IMR-90 (cell line): ENCODE measurements at regions not wholly inside any gene's neighbourhood (a gene's known extent, or its start where the extent isn't known, plus 50 kb on each side); places are given as distances from the start of the nearest gene placed in this dataset.

ENCODE experiments used
- ATAC-seq: fragments of 200-7000 bp; cut with Tn5 transposase; 2 replicates; pipeline ENCODE4 v1.9.1; 2020; ENCODE audit warnings: low read depth, mild to moderate bottlenecking, moderate library complexity
- BruUV-seq: library from RNA; stranded (reverse); fragments of 400-500 nt; replicated peaks from 2 replicates; lab custom pipeline; 2021; lab: Mats Ljungman, UMichigan
- CTCF ChIA-PET: fragments of 300-600 bp; formaldehyde crosslinking; extraction: SDS; loops from one replicate; lab custom pipeline; 2021; ENCODE audit warnings: antibody characterized with exemption; lab: Yijun Ruan, JAX
- POLR2A ChIA-PET: fragments of 300-600 bp; sonication (Branson Sonifier 250); formaldehyde crosslinking; loops from one replicate; lab custom pipeline; 2022; ENCODE audit warnings: antibody characterized with exemption; ENCODE audit not compliant: unreplicated experiment; lab: Charles Lee
- DNase-seq: peaks from one replicate; pipeline ENCODE4 v3.0.0; 2013
- H2AFZ ChIP-seq: replicated peaks from 2 replicates; pipeline ENCODE3; 2013; ENCODE audit warnings: low read length, mild to moderate bottlenecking; ENCODE audit not compliant: poor library complexity
- H2AK5ac ChIP-seq: 2 replicates; pipeline ENCODE4 v1.6.1; 2013; ENCODE audit warnings: low read depth, low read length, inconsistent platforms
- H2AK9ac ChIP-seq: replicated peaks from 2 replicates; pipeline ENCODE3; 2013; ENCODE audit warnings: mild to moderate bottlenecking, low read depth, low read length, moderate library complexity; ENCODE audit not compliant: poor library complexity
- H2BK120ac ChIP-seq: 2 replicates; pipeline ENCODE4 v1.6.1; 2013; ENCODE audit warnings: low read depth, low read length, inconsistent platforms
- H2BK15ac ChIP-seq: 3 replicates; pipeline ENCODE4 v1.6.1; 2013; ENCODE audit warnings: low read depth, low read length, inconsistent platforms
- H2BK20ac ChIP-seq: 2 replicates; pipeline ENCODE4 v1.6.1; 2013; ENCODE audit warnings: low read depth, mild to moderate bottlenecking, inconsistent platforms, low read length, moderate library complexity
- H2BK5ac ChIP-seq: 2 replicates; pipeline ENCODE4 v1.6.1; 2013; ENCODE audit warnings: mild to moderate bottlenecking, low read depth, low read length, inconsistent platforms; ENCODE audit not compliant: poor library complexity, severe bottlenecking
- H3K14ac ChIP-seq: replicated peaks from 2 replicates; pipeline ENCODE4 v1.6.1; 2013; ENCODE audit warnings: low read depth, low read length, inconsistent platforms
- H3K18ac ChIP-seq: 2 replicates; pipeline ENCODE4 v1.6.1; 2013; ENCODE audit warnings: low read depth, low read length, control low read depth
- H3K23ac ChIP-seq: 2 replicates; pipeline ENCODE4 v1.6.1; 2013; ENCODE audit warnings: low read depth, low read length, inconsistent platforms
- H3K27ac ChIP-seq: 2 replicates; pipeline ENCODE4 v1.5.1; 2013; ENCODE audit warnings: mild to moderate bottlenecking, control low read depth, low read length; ENCODE audit not compliant: insufficient read depth
- H3K27me3 ChIP-seq: 2 replicates; pipeline ENCODE4 v1.6.1; 2013; ENCODE audit warnings: low read length; ENCODE audit not compliant: control insufficient read depth, insufficient read depth
- H3K36me3 ChIP-seq: 2 replicates; pipeline ENCODE4 v1.6.1; 2013; ENCODE audit warnings: low read length, mixed read lengths; ENCODE audit not compliant: control insufficient read depth, insufficient read depth
- H3K4ac ChIP-seq: 2 replicates; pipeline ENCODE4 v1.6.1; 2013; ENCODE audit warnings: low read depth, low read length, inconsistent platforms
- H3K4me1 ChIP-seq: 2 replicates; pipeline ENCODE4 v1.6.1; 2013; ENCODE audit warnings: low read length, mixed read lengths; ENCODE audit not compliant: control insufficient read depth, insufficient read depth
- H3K4me2 ChIP-seq: 2 replicates; pipeline ENCODE4 v1.6.1; 2013; ENCODE audit warnings: low read depth, mild to moderate bottlenecking, control low read depth, low read length, moderate library complexity
- H3K4me3 ChIP-seq: 2 replicates; pipeline ENCODE4 v1.5.1; 2013; ENCODE audit warnings: low read depth, mild to moderate bottlenecking, control low read depth, low read length, moderate library complexity; ENCODE audit not compliant: insufficient read depth
- H3K56ac ChIP-seq: 2 replicates; pipeline ENCODE4 v1.6.1; 2013; ENCODE audit warnings: low read length, inconsistent platforms; ENCODE audit not compliant: insufficient read depth; ENCODE audit errors: extremely low read depth
- H3K79me1 ChIP-seq, 2 experiments: 2 replicates each; pipeline ENCODE4 v1.6.1; 2013; ENCODE audit warnings: low read length in 2 of 2, inconsistent platforms in 1 of 2, low read depth in 1 of 2
- H3K9ac ChIP-seq: 2 replicates; pipeline ENCODE4 v1.6.1; 2013; ENCODE audit warnings: low read depth, low read length, control low read depth
- H3K9me1 ChIP-seq: 2 replicates; pipeline ENCODE4 v1.6.1; 2013; ENCODE audit warnings: low read length, inconsistent platforms; ENCODE audit not compliant: insufficient read depth
- H3K9me3 ChIP-seq: 2 replicates; pipeline ENCODE4 v1.6.1; 2013; ENCODE audit warnings: low read length; ENCODE audit not compliant: control insufficient read depth, insufficient read depth
- H4K20me1 ChIP-seq: 2 replicates; pipeline ENCODE4 v1.6.1; 2013; ENCODE audit warnings: low read length, inconsistent platforms; ENCODE audit not compliant: insufficient read depth
- H4K5ac ChIP-seq: 2 replicates; pipeline ENCODE4 v1.6.1; 2013; ENCODE audit warnings: mild to moderate bottlenecking, low read depth, low read length, control low read depth
- H4K8ac ChIP-seq, 2 experiments: 2 replicates each; pipeline ENCODE4 v1.6.1; 2013; ENCODE audit warnings: low read depth in 2 of 2, low read length in 2 of 2, control low read depth in 1 of 2, inconsistent platforms in 1 of 2
- H4K91ac ChIP-seq: 2 replicates; pipeline ENCODE4 v1.6.1; 2013; ENCODE audit warnings: low read depth, low read length, inconsistent platforms; ENCODE audit not compliant: insufficient read depth
- BHLHE40 ChIP-seq: fragments of 150-350 bp; IDR thresholded peaks from 2 replicates; pipeline ENCODE4 v1.6.1; 2016; ENCODE audit warnings: mild to moderate bottlenecking, low read depth, low read length
- CHD1 ChIP-seq: IDR thresholded peaks from 2 replicates; pipeline ENCODE4 v1.6.1; 2012; ENCODE audit warnings: low read depth, low read length, improper control_type of control experiment
- CTCF ChIP-seq: conservative IDR thresholded peaks from 2 replicates; pipeline ENCODE4 v1.5.1; 2012; ENCODE audit warnings: mild to moderate bottlenecking, low read depth, low read length, improper control_type of control experiment
- ELK1 ChIP-seq: fragments of 150-350 bp; IDR thresholded peaks from 2 replicates; pipeline ENCODE4 v1.6.1; 2016; ENCODE audit warnings: low read depth, mild to moderate bottlenecking, low read length, moderate library complexity, borderline replicate concordance
- MAFK ChIP-seq: IDR thresholded peaks from 2 replicates; pipeline ENCODE4 v1.6.1; 2012; ENCODE audit warnings: low read depth, low read length, improper control_type of control experiment
- NFE2L2 ChIP-seq: fragments of 150-350 bp; IDR thresholded peaks from 2 replicates; pipeline ENCODE4 v1.6.1; 2016; ENCODE audit warnings: low read depth, mild to moderate bottlenecking, low read length
- POLR2A ChIP-seq: IDR thresholded peaks from 2 replicates; pipeline ENCODE4 v1.6.1; 2012; ENCODE audit warnings: mild to moderate bottlenecking, low read depth, low read length
- RCOR1 ChIP-seq: IDR thresholded peaks from 2 replicates; pipeline ENCODE4 v1.6.1; 2012; ENCODE audit warnings: mild to moderate bottlenecking, low read length, improper control_type of control experiment; ENCODE audit not compliant: insufficient replicate concordance
- RFX5 ChIP-seq: IDR thresholded peaks from 2 replicates; pipeline ENCODE4 v1.8.0; 2012; ENCODE audit warnings: low read depth, mild to moderate bottlenecking, low read length, moderate library complexity
- WGBS, 2 experiments: methylation state at CpG; one replicate each; pipeline versions ENCODE4 v1.1.5 to v1.1.7; 2013; ENCODE audit warnings: missing lambda C conversion rate in 2 of 2; ENCODE audit not compliant: insufficient read length in 1 of 2; ENCODE audit errors: extremely low coverage in 2 of 2; 5-methylcytosine and 5-hydroxymethylcytosine counted together
- dilution Hi-C: fragments of 300-500 bp; cut with HindIII; formaldehyde crosslinking; loops from one replicate; pipeline ENCODE4 v1.14.3; 2018; ENCODE audit warnings: low sequenced_read_pairs; ENCODE audit not compliant: unreplicated experiment
- in situ Hi-C: fragments of 300-500 bp; cut with MboI; formaldehyde crosslinking; loops from 3 replicates; pipeline ENCODE4 v1.14.3; 2019; ENCODE audit warnings: low sequenced_read_pairs, inconsistent platforms, mixed read lengths
- intact Hi-C: fragments of 100-400 bp; cut with micrococcal nuclease; formaldehyde crosslinking; loops from 2 replicates; pipeline ENCODE4 v1.10.0; 2022
- TF ChIP-seq, protein P1 (sequence below): fragments of 150-350 bp; IDR thresholded peaks from 2 replicates; pipeline ENCODE4 v1.6.1; 2017; ENCODE audit warnings: mild to moderate bottlenecking, antibody characterized with exemption, low read length, low read depth

DNA sequence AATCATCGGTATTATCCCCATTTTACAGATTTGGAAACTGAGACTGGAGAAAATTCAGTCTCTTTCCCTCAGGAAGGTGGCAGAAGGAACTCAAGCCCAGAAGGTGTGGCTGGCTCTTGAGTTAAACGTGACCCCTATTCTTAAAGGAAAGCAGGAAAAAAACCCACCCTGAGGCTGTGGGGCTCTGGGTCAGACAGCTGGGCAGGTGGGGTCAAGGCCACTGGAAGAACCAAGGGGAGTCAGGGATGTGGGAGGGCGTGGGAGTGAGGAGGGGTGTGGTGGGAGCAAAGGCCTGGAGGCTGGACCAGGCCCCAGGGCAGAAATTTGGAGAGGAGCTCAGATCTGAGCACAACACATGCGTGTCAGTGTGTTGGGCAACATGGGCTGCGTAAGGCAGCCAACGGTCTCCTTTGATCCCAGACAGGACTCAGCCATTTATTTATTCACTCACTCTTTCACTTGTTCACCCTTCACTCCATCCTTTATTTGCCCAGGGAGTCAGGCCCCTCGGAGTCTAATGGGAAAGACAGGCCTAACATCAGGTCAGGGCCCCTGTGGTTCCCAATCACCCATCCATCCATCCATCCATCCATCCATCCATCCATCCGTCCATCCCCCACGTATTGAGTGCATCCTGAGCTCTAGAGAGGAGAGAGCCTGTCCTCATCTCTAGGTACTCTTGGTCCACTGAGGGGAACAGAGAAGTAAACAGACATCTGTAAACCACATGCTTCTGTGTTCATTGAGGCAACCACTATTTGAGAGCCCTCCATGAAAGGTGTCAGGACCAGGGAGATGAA, 165.0 kb downstream of the VEGFA start (continued):
- TF ChIP-seq MAFK, result no peak
- no peak for TF ChIP-seq POLR2A

GRCh38 chr6:43934183-43934802, 164.3 kb downstream of the VEGFA start:
- H2AK9ac ChIP-seq, result no peak overlapping the region
- H3K4me2 ChIP-seq, result no peak overlapping the region
- peak overlapping the region; percentile 84; the same call in 1 of the 2 replicates for H3K14ac ChIP-seq
- peak overlapping the region; percentile 55 for H3K23ac ChIP-seq
- ChIA-PET POLR2A (no interaction called here), CTCF (interaction anchor here (0.8 kb wide), 1 partner anchor 11 kb away, joined by 3 read pairs; no protein-coding TSS in a partner anchor)
- H3K56ac ChIP-seq, result peak overlapping the region; percentile 54; the same call in 1 of the 2 replicates
- no peak for TF ChIP-seq RFX5
- TF ChIP-seq, protein P1, sequence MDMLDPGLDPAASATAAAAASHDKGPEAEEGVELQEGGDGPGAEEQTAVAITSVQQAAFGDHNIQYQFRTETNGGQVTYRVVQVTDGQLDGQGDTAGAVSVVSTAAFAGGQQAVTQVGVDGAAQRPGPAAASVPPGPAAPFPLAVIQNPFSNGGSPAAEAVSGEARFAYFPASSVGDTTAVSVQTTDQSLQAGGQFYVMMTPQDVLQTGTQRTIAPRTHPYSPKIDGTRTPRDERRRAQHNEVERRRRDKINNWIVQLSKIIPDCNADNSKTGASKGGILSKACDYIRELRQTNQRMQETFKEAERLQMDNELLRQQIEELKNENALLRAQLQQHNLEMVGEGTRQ, result no peak
- TF ChIP-seq CTCF, result no peak
- TF ChIP-seq BHLHE40, result no peak
- no peak for TF ChIP-seq RCOR1
- no peak for TF ChIP-seq NFE2L2
- no peak for TF ChIP-seq CHD1
- no peak for TF ChIP-seq ELK1
- H2BK5ac ChIP-seq, result peak overlapping the region; percentile 22
- no peaks in the 10 kb centered on the region for H3K36me3 ChIP-seq
- H3K9me3 ChIP-seq, result no peaks in the 10 kb centered on the region
- H2BK120ac ChIP-seq, result peak overlapping the region; percentile 94
- ATAC-seq (no peak), DNase-seq (no peak)
- H3K4me3 ChIP-seq, result no peak overlapping the region
- no peaks in the 10 kb centered on the region for H3K79me1 ChIP-seq
- H3K9me1 ChIP-seq, result peaks cover 17% of the 10 kb centered on the region
- no peak overlapping the region; the same call in 1 of the 2 replicates for H3K9ac ChIP-seq
- H3K18ac ChIP-seq, result peak overlapping the region; percentile 57
- H4K5ac ChIP-seq, result peak overlapping the region; percentile 59
- in situ Hi-C loops, result no loop called here
- dilution Hi-C loops, result no loop called here
- H2BK20ac ChIP-seq, result peak overlapping the region; percentile 92
- H2AFZ ChIP-seq, result no peak overlapping the region
- no TSS peak for BruUV-seq
- peak overlapping the region; percentile 69; the same call in 2 of the 3 replicates for H2BK15ac ChIP-seq
- peak overlapping the region; percentile 90 for H3K4ac ChIP-seq
- peak overlapping the region; percentile 64; the same call in 1 of the 2 replicates for H2AK5ac ChIP-seq
- H3K27me3 ChIP-seq, result peaks cover 21% of the 10 kb centered on the region
- intact Hi-C loops, result loop anchor here (5.0 kb wide), 1 partner anchor 138 kb away; no protein-coding TSS in a partner anchor
- WGBS, 2 experiments, result no CpG with 5 or more reads among the region's 4 CpGs
- H4K8ac ChIP-seq, result peak overlapping the region; percentile 20 to 88; a peak in 3 of 4 replicates
- peak overlapping the region; percentile 83 for H4K91ac ChIP-seq
- no peaks in the 10 kb centered on the region for H4K20me1 ChIP-seq
- no peak overlapping the region; the same call in 1 of the 2 replicates for H3K27ac ChIP-seq
- H3K4me1 ChIP-seq, result peaks cover 23% of the 10 kb centered on the region
